Left cardiac atrium (tissue), 4 donors: ENCODE measurements at regions not wholly inside any gene's neighbourhood (a gene's known extent, or its start where the extent isn't known, plus 50 kb on each side); places are given as distances from the start of the nearest gene placed in this dataset.
"Not testable (repeated sequence)": the region's sequence is repeated elsewhere in the genome, so short reads cannot be mapped to it uniquely, and the experiment has no call there.

Experiments
- ATAC-seq, 2 donors: fragments of 200-7000 bp; cut with Tn5 transposase; one replicate each; pipeline ENCODE4 v1.9.1; 2020; ENCODE audit warnings: mild to moderate bottlenecking in 2 of 2, moderate library complexity in 2 of 2
- DNase-seq: peaks from one replicate; pipeline ENCODE4 v3.0.0-alpha.2; 2020
- intact Hi-C, 2 donors: fragments of 100-400 bp; cut with DNase I; formaldehyde crosslinking; loops; one replicate each; pipeline versions ENCODE4 v1.14.1 to v1.15.1; 2022 to 2023
- donor health status: DM: no; HTN: yes; CAD: no.
- donor health status: DM: no; HTN: yes; CAD: no; lungs with severe emphysema.
- donor health status: DM: yes; HTN: yes; CAD: no.
- donor health status: Dilated cardiomyopathy.

DNA sequence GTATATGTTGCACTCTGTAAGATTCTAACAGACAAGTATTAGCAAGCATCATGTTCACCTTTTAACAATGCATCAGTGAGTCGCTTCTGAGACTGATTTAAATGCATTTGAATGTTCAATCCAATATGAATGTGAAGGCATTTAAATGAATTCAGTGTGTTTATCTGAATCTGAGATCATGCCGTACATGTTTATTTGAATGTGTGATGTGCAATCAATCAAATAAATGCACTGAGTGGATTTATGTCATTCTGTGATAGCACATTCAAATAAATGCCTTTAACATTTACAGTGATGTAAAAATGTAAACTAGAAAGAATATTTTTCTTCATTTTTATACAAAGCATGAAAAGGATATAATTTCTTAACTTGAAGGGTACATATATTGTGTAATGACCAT, 1063.5 kb upstream of the NUDT12 start:
- ATAC-seq: no peak
- DNase-seq: no peak
- intact Hi-C loops: no loop called here

DNA sequence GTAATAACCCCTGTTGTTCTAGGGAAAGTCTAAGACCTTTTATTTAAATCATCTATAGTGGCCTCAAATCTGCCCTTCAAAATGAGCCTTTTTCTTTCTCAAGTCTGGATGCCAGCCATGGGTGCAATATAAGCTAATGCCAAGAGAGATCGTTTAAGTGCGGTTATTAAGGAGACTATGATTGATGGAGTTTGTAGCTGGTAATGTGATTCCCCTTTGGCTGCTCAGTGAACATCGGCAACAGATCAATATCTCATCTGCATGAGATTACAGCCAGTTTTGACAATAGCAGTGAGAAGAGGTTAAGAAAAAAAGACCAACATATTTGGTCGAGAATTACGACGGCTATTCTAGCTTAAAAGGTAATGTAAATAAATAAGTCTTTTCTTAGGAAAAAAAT, 1049.4 kb upstream of the NUDT12 start:
- intact Hi-C loops: no loop called here
- ATAC-seq (no peak), DNase-seq (no peak)

DNA sequence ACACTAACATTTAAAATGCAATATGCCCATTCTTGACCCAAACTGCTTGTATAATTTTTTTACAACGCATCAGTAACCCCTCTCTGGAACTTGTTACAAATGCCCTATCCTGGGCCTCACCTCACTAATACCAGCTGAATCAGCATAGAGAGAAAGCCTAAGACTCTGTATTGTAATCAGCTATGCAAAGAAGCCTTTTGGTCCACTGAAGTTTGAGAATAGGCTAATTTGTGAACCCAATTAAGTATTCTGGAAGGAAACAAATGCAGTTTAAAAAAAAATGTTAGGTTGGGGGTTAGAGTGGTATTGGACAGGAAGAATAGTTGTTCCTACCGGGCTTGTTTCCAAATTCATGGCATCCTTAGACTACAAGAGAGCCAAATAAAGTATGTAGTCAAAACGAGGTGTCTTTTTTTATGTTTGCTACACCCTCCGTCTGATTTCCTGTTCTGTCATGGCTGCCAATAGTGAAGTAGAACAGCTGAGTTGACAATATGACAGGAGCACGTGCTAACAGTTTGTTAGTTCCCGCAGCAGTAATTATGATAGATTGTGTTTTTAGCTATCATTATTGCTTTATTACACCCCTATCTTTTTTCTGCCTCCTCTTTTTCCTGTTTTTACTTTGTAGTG, 1048.7 kb upstream of the NUDT12 start:
- intact Hi-C loops: no loop called here

DNA sequence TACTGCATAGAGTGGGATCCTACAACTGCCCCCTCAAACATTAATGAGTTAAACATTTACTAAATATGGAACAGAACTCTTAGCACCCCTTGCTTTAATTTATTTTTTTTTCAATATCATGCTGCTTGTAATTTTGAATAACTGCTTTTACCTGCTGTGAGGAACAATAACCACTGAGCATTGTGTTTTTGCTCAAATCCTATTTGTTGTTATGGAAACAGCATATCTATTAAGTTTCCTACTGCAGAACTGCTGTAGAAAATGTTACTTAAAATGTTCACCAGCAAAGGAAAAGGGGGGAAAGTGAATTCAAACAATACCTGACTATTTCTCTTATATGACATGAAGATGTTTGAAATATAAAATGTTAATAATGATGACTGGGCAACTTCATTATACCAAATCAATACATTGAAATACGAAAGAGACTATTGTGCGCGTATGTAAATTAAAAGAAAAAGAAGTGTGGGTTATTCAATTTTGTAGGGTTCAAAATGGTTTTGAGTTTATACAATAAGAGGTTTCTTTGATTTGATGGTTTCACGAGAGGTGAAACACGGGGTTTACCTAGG, 1043.8 kb upstream of the NUDT12 start:
- ATAC-seq: no peak
- intact Hi-C loops: no loop called here
- DNase-seq: no peak

More for the DNA sequence above, 1048.7 kb upstream of the NUDT12 start:
- ATAC-seq (no peak), DNase-seq (no peak)

DNA sequence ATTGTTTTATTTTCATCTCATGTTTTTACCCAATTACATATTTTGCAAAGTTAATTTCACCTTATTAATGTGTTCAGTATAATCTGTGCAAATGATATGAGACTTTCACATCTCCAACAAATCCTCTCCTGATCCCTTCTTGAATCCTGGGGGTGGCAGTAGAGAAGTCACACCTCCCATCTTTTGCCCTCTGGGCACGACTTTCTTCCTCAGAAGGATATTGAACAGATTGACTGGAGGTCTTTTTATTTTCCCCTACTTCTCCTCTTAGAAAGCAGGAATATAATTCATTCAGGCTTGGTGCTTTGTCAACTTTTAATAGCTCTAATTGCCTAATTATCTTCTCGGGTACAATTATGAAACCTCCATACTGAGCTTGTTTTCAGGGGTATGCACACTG, 1037.1 kb upstream of the NUDT12 start:
- no peak for ATAC-seq
- DNase-seq: no peak
- intact Hi-C loops: no loop called here

DNA sequence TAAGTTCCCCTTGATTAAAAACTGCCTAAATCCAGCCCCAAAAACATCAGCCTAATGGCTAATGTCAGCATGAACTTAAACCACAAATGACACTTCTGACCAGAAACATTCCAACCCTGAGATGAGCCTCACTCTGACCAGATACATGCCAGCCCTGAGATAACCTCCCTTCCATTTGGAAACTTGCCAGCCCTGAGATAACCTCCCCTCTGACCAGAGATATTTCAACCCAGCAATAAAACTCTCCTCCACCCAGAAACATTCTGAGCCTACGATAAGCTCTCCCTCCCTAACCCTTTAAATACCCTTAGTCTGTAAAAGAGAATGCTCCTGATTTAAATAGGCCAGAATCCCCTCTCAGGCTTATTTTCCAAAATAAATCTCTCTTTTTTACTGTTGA, 1035.7 kb upstream of the NUDT12 start:
- DNase-seq (no peak), ATAC-seq (no peak)
- intact Hi-C loops: no loop called here

DNA sequence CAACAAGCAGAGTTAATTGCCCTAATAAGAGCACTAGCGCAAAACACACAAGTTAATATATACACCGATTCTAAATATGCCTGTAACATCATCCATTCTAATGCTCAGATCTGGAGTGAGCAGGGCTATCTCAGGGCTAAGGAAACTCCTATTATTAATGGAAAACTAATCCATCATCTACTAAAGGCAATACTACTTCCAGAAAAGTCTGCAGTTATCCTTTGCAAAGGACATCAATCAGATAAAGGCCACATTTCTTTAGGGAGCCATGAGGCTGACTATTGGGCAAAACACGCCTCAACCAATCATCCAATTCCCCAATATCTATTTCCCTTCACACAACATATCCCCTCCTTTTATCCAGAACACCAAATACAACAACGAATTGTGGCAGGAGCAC, 1032.3 kb upstream of the NUDT12 start:
- ATAC-seq (no peak), DNase-seq (no peak)
- intact Hi-C loops: no loop called here

DNA sequence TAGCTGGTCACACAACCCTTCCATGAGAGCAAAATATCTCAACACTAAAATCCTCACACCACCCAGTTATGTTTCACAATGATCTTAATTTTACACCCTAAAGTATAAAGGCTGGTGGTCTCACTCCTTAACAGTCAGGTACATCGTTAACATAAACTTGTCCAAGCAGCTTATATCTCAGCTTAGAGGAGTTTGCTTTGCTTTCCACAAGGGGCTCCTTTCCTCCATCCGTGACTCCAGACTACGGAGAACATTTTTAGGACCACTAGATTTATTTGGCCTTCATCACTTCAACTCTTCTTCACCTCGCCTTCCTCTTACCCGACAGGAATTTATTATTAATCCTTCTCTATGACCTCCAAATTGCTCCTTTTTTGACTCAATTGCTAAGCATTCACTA, 1014.1 kb upstream of the NUDT12 start:
- ATAC-seq (no peak), DNase-seq (no peak)
- intact Hi-C loops: no loop called here

DNA sequence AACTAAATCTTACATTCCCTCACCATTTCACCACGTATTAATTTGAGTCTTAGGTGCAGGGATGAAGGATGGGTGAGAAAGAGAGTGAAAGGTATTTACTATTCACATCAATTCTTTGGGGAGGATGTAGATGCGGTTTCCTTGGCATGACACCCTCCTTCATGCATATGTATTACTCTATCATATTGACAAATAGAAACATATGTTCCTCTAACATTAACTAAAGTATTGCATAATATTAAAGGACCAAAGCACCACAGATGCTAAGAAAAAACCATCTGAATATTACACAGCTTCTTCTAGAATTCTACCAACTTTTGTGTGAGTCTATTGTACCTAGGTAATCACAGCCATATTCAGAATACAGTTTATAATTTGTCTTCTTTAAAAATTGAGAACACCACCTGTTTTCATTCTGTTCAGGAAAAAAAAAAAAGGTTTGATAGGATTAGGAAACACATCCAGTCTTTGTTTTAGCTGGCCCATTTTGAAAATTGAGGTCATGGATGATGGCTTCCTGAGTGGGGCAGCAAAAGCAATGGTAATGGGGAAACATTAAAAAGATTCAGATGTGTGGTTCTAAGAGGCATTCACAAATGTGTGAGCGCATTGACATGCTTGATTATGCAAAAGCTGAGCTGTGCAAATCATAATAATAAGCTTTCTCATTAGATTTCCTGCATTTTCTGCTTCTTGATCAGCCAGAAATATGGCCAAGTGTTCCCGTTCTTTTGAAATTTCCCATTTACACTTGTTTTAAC, 1011.5 kb upstream of the NUDT12 start:
- intact Hi-C loops: no loop called here
- ATAC-seq (no peak), DNase-seq (no peak)

DNA sequence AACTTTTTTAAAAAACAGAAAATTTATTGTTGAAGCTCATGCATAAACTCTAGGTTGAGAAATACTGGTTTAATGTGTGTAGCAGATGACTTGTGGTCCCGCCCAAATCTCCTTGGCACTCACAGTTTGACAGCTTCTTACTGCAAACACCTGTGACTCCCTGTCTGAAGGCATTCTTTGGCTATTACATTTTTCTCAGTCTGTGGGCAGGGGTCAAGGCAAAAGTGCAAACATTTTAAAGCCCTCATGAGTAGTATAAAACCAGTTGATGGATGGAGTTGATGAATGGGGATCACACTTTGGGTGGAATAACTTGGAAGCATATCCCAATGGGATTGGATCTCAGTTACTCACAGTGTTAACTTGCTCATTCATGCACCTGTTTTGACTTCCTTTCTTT, 1007.0 kb upstream of the NUDT12 start:
- DNase-seq (no peak), ATAC-seq (no peak)
- intact Hi-C loops: no loop called here

DNA sequence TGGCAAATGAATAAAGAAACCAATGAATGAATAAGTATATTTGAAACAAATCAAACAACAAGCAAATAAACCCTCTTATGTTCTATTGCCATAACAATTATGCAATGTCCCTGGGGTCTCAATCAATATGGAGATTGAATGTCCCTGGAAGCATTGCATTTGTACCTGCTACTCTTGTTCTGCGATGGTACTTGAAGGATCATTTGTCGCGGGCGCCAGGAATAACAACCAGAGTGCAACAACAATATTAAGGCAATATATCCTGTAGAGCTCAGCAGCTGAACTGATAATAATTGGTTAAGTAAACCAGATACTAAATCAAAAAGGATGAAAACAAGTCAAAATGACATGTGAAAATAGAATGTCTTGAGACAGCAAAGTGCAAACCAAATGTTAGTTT, 1001.9 kb upstream of the NUDT12 start:
- intact Hi-C loops: no loop called here
- DNase-seq (no peak), ATAC-seq (no peak)

DNA sequence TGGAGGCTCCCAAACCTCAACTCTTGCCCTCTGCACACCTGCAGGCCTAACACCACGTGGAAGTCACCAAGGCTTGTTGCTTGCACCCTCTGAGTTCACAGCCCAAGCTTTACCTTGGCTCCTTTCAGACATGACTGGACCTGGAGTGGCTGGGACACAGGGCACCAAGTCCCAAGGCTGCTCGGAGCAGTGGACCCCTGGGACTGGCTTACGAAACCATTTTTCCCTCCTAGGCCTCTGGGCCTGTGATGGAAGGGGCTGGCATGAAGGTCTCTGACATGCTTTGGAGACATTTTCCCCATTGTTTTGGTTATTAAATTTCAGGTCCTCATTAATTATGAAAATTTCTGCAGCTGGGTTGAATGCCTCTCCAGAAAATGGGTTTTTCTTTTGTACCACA, 994.4 kb upstream of the NUDT12 start:
- DNase-seq (no peak), ATAC-seq (no peak)
- intact Hi-C loops: no loop called here

DNA sequence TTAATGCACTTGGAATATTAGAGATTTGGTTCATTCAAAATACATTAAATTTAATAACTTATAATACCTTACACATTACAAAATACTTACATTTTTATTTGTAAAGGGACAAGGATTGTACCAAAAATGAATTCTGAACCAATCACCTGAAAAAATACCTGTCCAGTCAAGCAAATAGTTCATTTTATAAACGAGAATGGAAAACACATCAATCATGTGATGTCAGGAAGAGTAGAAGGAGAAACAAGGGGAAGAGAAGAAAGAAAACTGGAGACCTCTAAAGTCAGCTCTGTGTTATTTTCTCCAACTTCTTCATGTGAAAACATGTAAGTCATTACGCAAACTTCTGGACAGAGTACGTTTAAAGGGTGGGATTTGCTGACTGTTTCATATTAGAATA, 989.0 kb upstream of the NUDT12 start:
- DNase-seq (no peak), ATAC-seq (no peak)
- intact Hi-C loops: no loop called here

DNA sequence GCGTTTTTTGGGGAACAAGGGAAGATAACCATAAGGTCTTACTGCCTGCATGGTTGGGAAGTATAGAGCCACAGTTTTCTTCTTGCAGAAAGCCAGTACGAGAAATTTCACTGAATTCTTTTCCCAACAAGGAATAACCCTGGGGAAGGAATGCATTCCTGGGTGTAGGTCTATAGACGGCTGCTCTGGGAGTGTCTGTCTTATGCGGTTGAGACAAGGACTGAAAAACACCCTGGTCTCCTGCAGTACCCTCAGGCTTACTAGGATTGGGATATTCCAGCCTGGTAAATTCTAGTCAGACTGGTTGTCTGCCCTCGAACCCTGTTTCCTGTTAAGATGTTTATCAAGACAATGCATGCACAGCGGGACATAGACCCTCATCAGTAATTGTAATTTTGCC, 984.3 kb upstream of the NUDT12 start:
- ATAC-seq, intact Hi-C loops, DNase-seq: not testable (repeated sequence)

DNA sequence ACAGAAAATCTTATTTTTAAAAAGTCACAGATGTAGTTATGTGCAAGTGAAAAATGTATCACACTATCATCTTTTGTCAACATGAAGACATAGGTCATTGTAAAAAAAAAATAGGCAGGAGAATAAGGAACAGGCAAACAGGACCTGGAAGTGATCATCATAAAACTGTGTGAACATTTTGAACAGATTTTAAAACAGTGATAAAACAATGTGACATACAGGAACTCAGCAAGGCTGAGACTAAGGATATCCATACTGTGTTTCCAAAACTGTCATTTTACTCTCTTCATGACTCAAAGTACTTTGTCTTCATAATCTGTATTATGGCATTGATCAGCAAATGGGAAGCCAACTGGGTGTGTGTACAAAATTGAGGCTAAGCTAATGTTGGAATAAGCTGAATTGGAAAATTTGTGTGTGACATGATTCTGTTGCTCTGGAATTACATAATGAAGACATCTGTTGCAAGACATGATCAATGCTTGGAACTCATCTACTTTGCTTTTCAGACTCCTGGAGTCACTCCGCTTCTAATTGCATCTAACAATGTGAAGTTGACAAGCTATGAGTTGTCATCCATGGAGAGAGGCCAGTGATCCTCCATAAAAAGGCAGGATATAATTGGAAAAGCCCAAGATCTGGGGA, 978.7 kb upstream of the NUDT12 start:
- ATAC-seq (no peak), DNase-seq (no peak)
- intact Hi-C loops: no loop called here

DNA sequence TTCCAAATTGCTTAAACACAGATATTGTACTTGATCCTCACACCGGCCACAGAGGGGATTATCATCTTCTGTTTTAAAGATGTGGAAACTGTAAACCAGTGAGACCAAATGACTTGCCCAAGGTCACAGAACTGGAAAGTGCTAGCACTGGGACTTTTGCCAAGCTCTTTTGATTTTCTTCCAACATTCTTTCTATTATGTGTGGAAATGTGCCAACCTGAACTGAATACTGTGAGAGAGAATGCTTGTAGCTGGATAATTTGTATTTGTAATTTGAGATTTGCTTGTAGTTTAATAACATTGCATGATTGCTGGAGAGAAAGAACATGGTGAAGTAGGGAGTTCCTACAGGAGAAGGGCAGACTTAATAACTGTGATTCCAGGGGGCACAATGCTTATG, 977.9 kb upstream of the NUDT12 start:
- ATAC-seq: no peak
- intact Hi-C loops: no loop called here
- no peak for DNase-seq

DNA sequence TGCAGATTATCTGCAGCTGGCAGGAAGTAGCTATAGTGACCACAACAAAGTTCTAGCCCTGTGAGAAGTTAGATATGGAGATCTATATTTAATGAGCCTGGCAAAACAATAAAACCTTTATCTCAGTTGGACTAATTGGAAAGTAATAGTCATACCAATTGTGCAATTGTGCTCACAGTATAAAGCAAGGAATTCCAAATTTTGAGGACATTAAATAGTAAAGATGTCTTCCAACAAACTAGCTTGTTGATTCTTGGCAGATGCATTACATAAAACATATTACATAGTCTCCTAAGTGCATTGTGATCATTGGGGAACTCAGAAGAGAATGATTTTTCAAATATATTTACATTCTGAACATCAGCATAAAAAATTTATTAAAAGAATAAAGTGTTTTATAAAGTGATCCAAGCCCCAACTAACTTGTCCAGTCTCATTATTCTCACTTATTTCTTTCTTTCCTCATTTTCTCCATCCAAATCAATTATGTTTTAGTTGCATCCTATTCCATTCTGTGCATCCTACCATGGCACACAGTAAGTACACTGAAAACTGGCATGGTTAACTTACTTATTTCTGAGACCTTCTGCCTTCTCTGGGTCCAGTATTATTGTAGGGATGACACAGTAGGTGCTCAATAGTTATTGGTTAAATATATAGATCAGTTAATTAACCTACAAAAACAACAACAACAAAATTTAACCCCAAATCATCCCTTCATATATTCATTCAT, 977.2 kb upstream of the NUDT12 start:
- DNase-seq (no peak), ATAC-seq (no peak)
- intact Hi-C loops: no loop called here

DNA sequence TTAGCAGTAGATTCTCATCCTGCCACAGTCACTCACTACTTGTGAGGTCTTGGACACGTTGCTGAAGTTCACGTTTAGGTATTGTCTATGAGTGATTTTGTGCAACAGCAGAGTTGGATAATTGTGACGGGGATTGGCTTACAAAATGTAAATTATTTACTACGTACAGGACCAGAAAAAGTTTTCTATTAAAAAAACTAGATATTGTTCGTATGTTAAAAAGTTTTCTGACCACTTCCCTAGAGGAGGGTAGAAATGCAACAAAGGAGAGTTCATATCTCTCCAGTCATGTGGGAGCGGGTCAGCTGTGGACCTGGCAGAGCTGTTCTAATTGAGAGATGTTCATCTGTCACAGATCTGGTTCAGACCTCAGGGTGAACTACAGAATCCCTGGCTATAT, 976.1 kb upstream of the NUDT12 start:
- no peak for ATAC-seq
- no peak for DNase-seq
- intact Hi-C loops: no loop called here

DNA sequence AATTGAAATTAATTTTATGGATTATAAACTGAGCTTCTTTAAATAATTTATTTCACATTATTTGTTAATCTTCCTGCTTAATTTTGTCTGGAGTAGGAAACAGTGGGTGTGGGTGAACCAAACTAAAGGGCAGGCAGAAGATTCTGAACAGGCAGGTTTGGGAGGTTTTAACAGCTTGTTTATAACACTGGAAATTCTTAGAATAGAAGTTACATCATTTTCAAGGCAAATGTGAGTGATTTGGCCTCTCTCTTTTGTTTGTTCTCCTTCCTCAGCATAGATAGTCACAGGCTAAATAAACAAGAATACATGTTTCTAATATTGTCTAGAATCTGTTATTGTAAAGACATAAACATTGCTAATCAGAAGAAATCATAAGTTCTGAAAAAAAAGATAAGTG, 970.9 kb upstream of the NUDT12 start:
- no peak for ATAC-seq
- DNase-seq: no peak
- intact Hi-C loops: no loop called here

DNA sequence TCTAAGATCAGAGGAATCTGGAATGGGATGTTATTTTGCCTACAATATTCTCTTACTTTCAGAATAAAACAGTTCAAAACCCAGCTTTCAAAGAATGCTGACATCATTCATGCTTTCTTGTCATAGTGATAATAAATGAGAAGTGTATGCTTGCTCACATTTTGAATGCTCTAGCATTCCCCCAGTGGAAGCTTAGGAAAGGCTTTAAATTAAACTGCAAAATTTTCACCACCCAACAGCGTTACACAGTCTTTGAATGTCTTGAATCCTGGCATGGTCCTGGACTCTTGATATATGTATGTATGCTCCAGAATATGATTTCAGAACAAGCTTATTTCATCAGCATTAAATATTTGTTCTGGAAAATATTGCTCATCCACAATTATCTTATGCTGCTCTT, 964.3 kb upstream of the NUDT12 start:
- ATAC-seq: no peak
- intact Hi-C loops: no loop called here
- DNase-seq: no peak
